HG03280 (cell line): ENCODE measurements at regions not wholly inside any gene's neighbourhood (a gene's known extent, or its start where the extent isn't known, plus 50 kb on each side); places are given as distances from the start of the nearest gene placed in this dataset.
"Not testable (repeated sequence)": the region's sequence is repeated elsewhere in the genome, so short reads cannot be mapped to it uniquely, and the experiment has no call there.

Experiments used
- ATAC-seq: cut with Tn5 transposase; IDR thresholded peaks from one replicate; pipeline ENCODE4 v1.9.1; 2021; ENCODE audit warnings: mild to moderate bottlenecking, moderate library complexity; ENCODE audit not compliant: unreplicated experiment

DNA sequence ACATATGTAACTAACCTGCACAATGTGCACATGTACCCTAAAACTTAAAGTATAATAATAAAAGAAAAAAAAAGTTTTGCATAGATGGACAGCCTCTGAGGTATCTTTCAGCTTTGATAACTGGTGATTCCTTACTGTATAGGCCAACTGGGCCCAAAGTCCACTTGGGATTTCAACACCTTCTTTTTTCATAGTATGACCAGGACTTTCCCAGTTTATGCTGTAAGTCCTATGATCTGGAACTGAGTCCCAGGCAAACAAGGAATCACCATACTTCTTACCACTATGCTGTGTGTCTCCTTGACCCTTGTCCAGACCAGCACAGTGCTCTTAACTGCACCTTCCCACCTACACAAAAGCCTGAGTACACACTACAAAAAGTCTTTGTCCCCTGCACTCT lies 205.1 kb upstream of the RBBP8 start:
- ATAC-seq, result no peak

DNA sequence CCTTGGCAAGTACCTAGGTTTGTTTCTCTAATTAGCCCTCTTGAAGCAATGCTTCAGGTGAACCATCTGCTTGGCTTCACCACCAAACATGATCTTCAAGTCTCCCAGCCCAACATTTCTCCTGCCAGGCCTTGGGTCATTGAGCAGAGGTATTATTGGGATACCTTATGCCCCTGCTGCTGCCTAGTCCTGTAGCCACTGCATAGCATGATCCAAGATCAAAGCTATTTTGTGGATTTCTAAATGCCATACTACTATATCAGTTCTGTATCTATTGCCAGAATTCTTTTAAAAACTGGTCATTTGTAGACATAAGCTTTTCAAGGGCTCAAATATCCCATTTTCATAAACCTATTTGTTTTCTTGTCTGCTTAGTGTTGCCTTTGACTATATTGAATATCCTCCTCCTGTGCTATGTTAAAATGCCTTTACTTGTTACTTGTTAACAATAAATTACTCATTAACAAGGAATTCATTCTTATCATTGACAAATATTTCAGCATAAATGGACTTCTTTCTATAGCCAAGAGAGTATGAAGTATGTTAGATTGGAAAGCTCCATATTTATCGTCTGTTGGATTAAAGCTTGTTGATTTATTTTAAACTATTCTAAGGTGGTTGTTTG lies 204.5 kb upstream of the RBBP8 start:
- no peak for ATAC-seq

DNA sequence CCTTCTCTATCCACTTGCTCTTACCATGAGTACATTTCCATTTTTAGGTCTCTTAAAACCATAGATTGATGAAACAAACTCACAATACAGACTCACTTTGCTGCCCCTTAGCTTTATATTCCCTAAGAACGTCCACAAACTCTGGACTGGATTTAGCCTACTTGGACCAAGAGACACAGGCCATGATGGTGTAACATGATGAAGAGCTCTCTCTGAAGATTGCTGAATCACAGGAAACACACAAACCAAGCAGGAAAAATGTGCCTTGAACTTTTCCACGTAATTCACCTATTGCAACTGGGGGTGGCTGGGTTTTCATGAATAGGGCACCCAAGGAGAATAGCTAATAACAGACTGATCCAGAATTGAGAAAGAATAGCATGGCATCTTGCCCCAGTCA lies 201.7 kb upstream of the RBBP8 start:
- no peak for ATAC-seq

DNA sequence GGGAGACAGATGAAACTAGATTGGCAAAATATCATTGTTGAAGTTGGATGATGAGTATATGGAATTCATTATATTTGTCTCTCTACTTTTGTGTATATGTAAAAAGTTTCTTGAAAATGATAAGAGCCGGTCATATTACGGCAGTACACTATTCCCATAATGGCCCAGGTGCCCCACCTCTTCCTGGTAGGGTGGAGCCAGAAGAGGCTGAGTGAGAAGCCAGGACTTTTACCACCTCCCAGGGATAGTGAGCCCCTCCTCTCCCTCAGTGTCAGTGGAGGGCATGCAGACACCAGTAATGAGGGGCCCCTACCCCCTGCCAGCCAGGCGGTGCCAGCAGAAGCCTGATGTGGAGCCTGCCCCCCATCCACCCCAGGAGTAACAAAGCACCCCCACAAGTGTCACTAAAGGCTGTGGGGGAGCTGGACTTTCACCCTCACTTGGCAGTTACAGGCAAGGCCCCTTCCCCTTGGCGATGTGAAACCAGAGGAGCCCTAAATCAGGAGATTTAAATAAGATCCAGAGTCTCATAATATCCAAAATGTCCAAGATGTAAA lies 198.9 kb upstream of the RBBP8 start:
- no peak for ATAC-seq

DNA sequence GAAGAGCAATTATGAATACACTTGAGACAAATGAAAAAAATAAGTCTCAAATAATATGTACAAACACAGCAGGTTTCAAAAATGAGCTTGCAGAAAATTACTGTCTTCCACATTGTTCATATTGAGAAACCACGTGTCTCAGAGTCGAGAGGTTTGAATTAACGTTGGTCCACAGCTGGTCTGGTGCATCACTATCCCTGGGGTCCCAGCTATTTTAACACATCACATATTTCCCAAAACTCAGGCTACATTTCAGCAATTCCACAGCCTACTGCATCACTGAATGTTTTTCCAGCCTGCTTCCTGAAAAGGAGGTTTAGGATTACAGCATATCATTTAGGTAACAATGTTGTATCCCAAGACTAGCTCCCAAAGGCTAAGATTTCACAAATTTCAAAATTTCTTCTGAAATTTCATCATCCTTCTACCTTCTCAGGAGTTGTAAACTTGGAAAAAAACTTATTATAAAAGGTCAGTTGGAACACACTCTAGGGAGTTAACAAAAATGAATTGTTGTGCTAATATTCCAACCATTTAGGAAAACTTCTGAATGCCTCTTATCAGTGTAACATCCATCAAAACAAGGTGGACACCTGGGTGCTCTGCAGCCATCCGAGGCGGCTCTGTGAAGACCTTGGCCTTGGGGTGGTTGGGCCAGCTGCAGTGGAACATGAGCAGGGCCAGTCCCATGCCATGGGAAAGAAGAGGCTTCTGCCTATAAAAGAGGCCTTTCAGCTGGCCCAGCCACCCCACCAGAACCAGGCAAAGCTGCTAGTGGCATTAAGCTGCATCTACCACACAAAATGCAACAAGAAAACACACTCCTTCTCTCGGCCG lies 198.1 kb upstream of the RBBP8 start:
- no peak for ATAC-seq

DNA sequence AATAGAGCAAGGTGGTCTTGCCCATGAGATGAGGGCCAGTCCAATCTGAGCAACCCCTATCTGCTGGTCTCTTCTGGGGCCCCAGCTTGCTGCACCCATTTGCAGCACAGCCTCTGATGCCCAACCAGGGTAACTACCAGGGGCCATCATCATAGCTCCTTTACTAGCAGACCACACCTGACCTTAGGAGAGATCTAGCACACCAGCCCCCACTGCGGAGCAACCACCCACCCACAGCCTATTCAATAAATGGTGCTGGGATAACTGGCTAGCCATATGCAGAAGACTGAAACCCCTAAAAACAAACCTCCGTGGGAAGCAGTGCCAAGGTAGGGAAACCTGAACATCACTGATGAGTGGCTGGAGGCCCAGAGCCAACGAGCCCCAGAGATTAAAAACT lies 196.1 kb upstream of the RBBP8 start:
- ATAC-seq, result no peak

DNA sequence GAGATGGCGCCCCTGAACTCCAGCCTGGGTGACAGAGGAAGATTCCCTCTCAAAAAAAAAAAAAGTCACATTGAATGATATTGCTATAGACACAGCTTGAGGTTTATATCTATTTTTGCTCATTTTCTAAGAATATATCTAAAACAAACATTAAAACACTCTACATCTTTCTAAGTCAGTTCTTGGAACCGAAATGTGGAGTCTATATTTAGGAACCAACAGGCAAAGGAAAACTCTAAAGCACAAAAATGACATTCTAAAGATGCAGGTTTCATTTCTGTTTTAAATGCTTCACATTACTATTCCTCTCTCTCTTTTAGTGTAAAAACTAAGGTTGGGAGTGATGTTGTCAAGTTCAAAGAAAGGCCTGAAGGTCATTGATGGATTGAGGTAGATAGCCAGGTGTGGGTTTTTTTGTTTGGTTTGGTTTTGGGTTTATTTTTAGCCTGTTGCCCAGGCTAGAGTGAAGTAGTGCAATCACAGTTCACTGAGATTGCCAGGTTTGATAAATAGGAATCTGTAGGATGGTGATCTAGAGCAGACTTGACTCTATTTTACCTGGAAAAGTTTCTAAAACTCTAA lies 194.0 kb upstream of the RBBP8 start:
- ATAC-seq, result no peak

DNA sequence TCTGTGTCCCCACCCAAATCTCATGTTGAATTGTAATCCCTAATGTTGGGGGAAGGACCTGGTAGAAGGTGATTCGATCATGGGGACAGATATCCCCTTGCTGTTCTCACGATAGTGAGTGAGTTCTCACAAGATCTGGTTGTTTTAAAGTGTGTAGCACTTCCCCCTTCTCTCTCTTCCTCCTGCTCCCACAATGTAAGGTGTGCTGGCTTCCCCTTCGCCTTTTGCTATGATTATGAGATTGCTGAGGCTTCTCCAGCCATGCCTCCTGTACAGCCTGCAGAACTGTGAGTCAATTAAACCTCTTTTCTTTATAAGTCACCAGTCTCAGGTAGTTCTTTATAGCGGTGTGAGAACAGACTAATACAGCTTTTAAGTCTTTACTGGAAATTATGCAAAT lies 193.3 kb upstream of the RBBP8 start:
- ATAC-seq, result no peak

DNA sequence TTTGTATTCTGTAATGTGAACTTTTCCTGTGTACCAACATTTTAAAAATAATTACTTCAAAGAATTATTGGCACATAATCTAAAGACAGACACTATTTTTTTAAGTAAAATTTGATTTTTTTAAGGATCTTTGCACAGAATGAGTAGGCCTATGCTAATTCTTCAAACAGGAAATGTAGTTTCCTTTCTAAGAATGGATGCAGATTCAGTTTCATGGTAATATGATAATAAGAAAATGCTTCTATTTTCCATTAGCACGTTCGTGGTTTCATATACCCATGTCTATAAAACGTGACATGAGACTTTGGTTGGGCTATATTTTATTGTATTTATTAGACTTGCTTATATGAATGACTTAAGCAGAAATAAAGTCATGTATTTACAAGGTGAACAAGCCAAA lies 191.8 kb upstream of the RBBP8 start:
- no peak for ATAC-seq

DNA sequence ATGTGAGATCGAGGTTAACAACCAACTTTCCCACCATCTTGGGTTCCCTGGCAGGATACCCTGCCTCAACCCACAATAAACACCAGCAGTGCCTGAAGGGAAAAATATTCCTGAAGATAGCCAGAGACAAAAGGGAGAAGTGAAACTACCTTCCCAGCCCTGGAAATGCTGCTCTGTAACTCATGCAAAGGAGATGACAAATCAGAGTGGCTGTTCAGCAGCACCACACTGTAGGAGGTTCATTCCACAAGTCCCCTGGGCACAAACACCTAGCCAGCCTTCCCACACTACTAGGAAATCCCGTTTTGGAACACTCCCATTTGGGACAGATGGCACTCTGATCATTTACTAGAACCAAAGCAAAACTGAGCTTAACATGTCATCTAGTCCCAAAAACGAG lies 190.7 kb upstream of the RBBP8 start:
- ATAC-seq, result no peak

DNA sequence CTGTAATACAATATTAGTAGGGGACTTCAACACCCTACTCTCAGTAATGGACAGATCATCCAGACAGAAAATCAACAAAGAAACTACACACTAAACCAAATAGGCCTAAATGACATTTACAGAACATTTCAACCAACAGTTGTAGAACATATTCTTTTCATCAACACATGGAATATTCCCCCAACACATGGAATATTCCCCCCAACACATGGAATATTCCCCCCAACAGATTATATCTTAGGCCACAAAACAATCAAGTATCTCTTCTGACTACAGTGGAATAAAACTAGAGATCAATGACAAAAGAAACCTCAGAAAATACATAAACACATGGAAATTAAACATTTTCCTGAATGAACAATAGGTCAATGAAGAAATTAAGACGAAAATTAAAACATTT lies 187.2 kb upstream of the RBBP8 start:
- ATAC-seq, result no peak

DNA sequence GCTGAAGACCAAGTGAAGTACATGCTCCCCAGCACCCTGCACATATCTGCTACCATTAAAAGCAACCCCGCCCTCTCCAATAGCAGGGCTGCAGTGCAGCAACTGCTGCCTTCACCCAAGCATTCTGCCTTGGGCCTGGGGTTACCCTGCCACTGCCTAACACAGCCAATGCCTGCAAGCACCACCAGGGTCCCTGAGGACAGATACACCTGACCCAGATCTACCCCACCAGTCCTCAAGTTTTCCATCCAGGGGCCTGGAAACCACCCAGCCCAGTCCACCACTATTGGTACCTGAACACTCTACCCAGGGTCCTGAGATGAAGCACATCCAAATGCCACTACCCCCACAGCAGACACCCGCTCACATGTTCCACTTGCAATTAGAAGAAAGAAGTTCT lies 181.1 kb upstream of the RBBP8 start:
- ATAC-seq, result no peak

DNA sequence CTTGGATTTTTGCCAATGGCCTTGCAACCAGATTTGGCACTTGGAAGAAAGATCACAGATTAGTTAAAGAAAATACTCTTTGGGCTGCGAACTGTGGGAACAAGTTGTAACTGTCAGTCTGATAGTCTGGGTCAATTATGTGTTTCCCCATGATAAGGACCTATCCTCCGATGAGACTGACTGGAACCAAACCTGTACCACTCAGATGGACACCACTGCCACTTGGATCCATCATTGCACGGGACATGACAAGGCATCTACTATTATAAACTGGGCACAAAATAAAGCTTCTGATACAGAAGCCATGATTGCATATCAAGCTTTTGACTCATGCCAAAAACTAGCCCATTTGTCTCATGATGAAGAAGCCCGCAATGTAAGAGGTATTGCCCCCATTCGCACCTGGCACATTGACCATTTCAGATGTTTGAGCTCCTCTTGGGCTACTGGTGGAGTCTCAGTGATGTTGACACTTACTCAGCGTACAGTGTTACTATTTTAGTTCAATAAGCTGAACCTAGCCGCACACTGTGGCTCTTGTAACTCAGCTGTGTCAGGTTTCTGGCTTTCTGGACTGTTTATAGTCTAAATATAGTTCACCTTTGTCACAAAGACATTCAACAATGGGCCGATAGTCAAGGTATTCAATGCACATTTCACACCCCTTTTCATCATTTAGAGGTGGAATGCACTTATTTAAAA lies 179.8 kb upstream of the RBBP8 start:
- no peak for ATAC-seq

DNA sequence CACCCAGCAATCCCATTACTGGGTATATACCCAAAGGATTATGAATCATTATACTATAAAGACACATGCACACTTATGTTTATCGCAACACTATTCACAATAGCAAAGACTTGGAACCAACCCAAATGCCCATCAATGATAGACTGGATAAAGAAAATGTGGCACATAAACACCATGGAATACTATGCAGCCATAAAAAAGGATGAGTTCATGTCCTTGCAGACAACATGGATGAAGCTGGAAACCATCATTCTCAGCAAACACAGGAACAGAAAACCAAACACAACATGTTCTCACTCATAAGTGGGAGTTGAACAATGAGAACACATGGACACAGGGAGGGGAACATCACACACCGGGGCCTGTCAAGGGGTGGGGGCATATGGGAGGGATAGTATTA lies 169.1 kb upstream of the RBBP8 start:
- ATAC-seq, result not testable (repeated sequence)

DNA sequence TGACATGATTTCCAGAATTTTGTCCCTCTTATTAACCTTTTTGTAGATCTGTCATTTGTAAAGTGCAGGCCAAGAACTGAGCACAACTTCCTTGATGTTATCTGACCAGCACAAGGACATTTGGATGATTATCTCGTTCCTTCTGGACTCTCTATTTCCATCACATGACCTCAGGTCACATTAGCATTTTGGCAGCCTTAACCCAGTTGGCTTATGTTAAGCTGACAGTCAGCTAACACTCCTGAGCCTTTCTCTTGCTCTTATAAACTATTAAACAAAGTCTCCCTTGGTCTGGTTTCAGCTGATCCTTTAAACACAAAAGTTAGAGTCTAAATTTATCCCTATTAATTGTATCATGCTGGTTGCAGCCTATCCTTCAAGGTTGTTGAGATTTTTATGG lies 167.2 kb upstream of the RBBP8 start:
- no peak for ATAC-seq

DNA sequence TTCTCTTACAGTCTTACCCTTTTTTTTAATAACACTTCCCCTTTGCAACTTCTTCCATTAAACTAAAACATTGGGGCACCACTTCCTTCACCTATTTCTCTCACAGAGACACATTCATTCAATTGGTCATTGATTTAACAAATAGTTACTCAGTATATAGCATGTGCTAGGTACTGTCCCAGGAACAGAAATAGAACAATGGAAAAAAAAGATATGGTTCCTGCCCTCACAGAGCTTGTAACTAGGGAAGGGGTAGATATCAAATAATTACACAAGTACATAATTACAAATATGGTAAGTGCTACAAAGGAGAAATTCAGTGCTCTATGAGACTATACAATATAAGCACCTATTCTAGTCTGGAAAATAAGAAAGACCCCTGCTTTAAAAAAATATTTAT lies 165.5 kb upstream of the RBBP8 start:
- no peak for ATAC-seq

DNA sequence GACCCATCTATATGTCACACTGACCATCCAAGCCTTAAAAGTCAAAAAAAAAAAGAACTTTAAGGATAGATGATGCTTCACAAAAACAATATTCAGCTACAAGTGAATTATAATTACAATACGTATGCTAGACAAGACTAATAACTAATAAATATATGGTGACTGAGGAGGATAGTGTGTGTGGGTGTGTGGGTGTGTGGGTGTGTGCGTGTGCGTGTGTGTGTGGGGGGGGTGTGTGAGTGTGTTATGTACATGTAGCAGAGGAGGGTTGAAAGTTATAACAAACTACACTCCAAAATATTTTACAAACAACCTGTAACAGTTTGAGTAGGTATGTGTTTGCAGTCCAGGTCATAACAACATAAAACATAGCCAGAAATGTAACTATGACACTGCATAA lies 159.2 kb upstream of the RBBP8 start:
- no peak for ATAC-seq

DNA sequence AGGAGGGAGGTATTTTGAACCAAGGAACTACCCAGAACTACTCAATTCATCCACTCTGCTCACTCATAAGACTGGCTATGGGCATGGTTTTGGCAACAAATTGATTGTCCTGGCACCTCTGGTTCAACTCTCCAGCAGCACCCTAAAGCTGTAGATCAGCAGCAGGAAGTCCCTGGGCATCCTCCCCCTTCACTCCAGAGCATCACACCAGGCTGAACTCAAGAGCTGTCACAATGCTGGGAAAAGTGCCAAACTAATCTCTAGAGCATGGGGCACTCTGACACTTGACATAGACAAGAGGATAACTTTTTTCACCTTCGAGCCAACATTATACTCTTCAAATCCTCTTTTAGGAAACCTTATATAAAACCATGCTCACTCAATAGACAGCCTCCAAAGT lies 154.1 kb upstream of the RBBP8 start:
- ATAC-seq, result no peak

DNA sequence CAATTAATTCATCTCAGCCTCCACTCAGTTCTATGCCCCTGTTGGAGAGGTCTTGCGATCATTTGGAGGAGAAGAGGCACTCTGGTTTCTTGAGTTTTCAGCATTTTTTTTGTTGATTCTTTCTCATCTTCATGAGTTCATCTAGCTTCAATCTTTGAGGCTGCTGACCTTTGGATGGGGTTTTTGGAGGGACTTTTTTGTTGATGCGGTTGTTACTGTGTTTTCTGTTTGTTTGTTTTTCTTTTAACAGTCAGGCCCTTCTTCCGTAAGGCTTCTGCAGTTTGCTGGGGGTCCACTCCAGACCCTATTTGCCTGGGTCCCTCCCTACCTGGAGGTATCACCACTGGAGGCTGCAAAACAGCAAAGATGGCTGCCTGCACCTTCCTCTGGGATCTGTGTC lies 149.9 kb upstream of the RBBP8 start:
- ATAC-seq, result no peak

DNA sequence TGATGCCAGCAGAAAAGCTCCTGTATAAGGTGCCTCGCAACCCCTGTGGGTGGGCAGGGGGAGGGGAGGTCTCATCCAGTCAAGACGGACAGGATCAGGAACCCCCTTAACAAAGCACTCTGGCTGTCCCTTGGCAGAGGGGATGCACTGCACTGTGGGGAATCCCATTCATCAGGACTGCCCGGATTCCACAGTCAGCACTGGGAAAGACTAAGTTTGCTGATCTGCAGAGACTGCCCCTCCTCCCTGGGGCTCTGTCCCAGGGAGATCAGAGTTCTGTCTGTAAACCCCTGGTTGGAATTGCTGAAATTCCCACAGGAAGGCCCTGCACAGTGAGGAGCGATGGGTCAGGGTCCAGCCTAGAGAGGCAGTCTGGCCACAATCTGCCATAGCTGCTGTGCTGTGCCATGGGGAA lies 149.5 kb upstream of the RBBP8 start:
- ATAC-seq, result no peak

DNA sequence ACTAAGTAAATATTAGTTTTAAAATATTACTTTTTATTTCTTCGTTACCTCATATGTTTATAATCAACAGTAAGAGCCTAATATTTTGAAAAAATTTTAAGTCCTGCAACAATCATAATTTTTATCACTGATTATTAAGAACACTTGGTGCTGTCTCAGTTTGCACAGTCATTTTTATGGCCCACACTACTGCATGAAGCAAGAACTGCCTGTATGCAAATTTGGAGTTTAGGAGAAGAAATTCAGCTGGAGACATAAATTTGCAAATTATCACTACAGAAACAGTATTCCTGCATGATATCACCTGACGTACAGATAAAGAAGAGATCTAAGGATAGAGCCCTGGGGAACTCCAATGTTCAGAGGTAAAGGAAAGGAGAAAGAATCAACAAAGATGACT lies 144.1 kb upstream of the RBBP8 start:
- no peak for ATAC-seq
